Hematopoietic multipotent progenitor cell treated with erythropoietin and hydrocortisone succinate and interleukin-3 and kit ligand, for 8 days (in vitro differentiated cells): ENCODE measurements at regions not wholly inside any gene's neighbourhood (a gene's known extent, or its start where the extent isn't known, plus 50 kb on each side); places are given as distances from the start of the nearest gene placed in this dataset.
A peak's percentile ranks its signal among the peaks of the same experiment; 100 is the strongest.

ENCODE experiments used
- DNase-seq: peaks from one replicate; pipeline ENCODE4 v3.0.0-alpha.2; 2015

DNA sequence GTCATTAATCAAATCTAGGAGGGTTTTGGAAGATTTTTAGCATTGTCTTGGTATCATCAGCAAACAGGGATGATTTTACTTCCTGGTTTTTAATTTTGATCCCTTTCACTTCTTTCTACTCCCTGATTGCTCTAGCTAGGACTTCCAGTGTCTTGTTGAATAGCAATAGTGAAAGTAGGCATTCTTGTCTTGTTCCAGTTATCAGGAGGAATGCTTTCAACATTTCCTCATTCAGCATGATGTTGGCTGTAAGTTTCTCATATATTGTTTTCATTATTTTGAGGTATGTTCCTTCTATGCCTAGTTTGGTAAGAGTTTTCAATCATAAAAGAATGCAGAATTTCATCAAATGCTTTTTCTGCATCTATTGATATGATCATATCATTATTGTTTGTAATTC, 244.2 kb upstream of the CLEC14A start:
- no peak for DNase-seq

DNA sequence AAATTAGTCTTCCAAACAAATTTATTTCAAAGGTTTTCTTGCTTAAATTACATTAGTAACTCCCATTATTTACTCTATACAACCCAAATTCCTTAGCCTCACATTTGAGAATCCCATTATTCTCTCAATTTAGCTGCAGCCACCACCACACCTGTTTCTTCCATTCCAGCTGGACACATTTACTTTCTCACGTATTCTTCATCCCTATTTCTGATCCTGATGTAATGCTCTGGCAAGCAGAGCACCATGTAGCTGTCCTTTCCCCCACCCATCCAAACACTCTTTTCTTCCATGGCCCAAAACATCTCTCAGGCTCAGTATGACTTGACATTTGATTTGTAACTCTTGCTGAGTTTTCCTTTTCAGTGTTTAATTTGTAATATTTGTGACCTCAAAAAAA, 240.2 kb upstream of the CLEC14A start:
- no peak for DNase-seq

DNA sequence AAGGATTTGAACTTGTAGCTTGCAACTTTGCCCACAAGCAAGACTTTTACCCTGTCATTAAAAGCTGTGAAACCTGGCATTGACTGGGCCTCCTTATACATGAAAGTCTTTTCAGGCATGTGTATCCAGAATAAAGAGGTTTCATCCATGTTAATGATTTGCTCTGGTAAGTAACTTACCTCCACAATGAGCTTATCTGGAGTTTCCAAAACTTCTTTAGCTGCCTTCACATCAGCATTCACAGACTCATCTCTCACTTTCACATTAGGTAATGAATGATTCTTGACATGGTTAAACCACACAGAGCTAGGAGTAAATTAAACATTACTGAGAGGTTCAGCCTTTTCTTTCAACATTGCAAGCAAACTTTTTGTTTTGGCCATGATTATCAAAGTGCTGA, 234.4 kb upstream of the CLEC14A start:
- DNase-seq: no peak

DNA sequence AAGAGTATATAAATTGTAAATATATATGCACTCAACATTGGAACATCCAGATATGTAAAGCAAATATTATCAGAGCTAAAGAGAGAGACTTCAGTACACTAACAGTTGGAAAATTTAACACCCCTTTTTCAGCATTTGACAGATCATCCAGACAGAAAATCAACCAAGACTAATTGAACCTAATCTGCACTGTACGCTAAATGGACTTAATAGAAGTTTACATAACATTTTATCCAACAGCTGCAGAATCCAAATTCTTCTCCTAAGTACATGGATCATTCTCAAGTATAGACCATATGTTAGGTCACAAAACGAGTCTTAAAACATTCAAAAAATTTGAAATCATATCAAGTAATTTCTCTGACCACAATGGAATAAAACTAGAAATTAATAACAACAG, 229.1 kb upstream of the CLEC14A start:
- DNase-seq: no peak

DNA sequence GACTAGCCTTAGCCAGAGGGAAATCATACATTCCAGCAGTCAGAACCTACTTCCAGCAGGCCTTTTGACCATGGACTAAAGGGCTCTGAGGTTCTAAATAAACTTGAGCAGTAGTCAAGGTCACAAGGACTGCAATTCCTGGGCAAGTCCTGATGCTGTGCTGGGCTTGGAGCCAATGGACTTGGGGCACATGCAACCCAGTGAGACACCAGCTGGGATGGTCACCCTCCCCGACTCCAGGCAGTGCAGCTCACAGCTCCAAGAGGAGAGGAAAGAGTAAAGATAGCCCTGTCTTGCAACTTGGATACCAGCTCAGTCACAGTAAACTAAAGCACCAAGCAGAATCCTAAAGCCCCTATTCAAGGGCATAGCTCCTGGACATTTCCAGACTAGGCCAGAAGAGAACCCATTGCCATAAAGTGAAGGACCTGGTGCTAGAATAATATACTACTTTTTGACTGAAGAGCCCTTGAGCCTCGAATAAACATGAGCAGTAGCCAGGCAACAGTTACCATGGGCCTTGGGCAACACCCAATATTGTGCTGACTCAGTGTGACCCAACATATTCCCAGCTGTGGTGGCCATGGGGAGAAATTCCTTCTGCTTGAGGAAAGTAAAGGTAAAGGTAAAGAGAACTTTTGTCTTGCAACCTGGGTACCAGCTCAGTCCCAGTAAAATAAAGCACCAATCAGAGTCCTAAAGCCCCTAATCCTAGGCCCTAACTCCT, 226.2 kb upstream of the CLEC14A start:
- no peak for DNase-seq

DNA sequence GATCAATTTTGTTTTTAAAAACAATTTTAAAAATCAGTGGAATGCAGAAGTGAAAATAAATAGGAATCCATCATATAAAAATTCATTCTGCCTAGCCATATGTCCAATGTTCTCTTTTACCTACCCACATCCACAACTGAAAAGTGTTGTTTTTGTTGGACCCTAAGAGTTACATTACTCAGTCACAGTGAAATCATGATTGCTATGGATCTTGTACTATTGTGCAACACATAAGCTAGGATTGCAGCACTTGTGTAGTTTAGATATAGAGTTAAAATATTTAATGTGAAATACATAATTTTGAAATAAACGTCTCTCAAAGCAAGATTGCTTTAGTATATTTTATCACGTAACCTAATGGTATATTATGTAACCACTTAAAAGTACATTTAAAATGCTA, 213.3 kb upstream of the CLEC14A start:
- DNase-seq: no peak

DNA sequence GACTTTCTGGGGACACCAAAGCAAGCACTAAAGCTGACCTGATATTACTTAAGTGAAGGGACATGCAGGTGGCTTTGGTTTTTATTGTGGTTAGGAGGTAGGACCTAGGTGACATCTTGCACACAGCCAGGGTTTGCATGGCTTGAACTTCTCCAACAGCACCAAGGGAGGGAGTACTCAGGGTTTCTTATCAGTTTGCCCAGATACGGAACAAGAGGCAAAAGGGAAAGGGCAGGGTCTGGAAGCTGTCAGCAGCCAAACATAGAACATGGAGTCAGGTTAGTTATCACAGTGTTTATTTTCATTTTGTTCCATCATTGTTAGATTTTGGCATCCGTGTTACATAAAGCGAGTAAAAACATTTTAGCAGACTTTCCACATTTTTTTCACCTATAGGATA, 186.3 kb upstream of the CLEC14A start:
- peak; percentile 22 for DNase-seq

DNA sequence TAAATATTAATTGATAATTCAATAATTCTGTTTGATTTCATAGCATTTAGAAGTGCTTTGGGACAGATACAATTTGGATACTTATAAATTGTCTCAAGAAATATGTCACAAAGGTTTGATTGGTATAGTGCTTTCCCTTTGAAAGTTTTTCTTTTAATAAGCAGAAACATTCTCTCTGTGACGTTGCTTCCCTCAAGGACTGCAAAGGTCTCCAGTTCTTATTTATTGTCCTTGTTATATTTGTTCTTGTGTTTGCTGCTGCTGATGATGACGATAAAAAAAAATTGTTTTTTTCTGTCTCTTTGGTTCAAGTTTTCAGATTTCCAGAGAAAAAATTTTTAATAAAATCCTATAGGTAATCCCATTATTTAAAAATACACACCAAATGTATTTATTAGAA, 176.3 kb upstream of the CLEC14A start:
- DNase-seq: no peak

DNA sequence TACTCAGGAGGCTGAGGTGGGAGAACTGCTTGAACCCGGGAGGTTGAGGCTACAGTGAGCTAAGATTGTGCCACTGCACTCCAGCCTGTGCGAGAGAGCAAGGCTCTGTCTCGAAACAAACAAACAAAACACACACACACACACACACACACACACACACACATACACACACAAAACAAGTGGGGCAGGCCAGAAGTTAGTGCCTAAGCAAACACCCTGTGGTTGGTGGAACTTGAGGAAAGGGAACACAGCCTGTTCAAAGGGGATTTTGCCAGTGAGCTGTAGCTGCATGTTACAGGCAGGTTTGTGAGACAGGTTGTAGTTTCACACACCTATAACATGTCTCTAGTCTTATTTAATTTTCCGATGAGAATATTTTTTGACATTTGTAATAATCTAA, 175.3 kb upstream of the CLEC14A start:
- no peak for DNase-seq

DNA sequence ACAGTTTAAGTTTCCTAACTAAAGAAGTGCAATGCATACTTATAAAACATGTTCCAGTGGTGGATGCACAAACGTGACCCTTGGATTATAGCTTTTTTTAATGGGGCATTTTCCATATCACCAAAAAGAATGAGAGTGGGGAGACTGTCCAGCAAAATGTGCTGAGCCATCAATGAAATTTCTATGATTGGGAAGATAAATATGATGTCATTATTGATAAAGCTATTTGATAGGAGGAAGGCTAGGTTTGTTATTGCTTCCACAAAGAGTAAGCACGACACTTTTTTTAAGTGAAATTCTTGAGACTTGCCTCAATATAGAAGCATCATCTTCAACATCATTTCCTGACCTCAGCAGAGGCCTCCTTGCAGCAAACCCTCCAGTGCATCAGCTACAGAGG, 174.6 kb upstream of the CLEC14A start:
- DNase-seq: no peak

DNA sequence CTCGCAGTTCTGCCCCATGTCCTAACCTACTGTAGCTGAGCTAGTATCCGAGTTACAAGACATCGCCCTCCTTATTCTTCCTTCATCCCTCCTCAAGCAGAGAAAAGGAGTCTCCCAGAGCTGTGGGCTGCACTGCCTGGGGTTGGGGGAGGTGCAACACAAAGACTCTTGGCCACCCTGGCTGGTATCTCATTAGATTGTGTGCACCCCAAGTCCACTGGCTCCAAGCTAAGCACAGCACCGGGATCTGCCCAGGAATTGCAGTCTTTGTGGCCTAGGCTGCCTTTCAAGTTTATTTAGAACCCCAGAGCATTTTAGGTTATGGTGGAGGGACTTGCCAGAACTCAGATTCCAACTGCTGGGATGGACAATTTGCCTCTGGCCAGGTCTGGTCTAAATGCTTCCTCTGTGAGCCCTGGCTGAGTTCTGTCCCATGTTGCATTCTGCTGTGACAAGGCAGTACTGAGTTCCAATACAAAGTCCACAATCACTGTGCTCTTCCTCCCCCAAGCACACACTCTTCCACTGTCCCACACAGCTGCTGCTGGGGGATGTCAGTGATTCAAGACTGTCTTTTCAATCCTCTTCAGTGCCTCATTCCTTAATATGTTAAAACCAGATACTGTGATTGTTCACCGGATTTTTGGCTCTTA, 169.6 kb upstream of the CLEC14A start:
- no peak for DNase-seq

DNA sequence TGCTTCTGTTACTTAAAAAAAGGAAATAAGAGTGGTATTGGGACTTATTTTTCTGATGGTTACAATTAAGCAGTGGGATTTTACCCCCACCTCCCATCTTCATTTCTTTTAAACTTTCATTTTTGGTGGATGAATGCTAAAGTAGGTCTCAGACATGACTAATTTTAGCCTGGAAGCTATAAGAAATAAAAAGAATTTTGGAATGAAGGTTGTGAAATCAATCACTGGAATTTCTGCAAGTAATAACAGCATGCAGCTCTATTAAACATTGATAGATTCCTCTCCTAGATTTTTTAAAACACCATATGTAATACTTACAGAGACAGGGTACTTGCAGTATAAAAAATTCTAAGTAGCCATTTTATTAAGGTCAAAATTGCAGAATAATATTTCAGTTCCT, 164.2 kb upstream of the CLEC14A start:
- no peak for DNase-seq

DNA sequence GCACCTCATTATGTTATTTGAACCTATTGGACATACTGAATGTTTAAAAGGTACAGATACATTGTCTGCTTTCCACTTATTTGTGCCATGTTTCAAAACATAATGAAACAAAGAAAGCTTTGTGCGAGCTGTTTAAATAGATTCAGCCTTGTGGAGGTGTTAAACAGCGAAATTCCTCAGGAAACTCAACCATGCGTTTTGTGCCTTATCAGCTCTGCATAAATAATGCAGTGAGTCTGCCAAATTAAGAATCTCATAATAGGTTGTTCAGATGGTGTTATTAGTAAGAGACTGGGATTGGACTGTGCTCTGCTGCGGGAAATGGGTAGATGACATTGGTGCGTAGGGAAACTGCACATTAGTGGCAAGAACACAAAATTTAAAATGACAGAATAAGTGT, 163.7 kb upstream of the CLEC14A start:
- no peak for DNase-seq

DNA sequence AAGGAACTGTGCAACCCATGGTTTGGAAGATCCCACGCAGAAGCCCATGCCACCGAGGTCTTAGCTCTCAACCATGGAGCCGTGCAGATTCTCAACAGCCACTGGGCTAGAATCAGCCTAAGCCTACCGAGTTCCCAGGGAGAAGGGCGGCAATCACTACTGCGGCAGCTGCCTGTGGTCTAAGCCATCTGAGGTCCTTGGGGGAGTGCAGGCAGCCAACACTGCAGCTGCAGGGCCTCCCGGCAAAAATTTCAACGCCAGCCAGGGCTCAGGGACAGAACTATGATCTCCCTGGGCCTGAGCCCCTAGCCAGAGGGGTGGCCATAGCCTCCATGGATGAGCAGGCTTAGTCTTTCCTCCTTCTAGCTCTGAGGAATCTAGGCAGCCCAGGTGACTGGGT, 156.8 kb upstream of the CLEC14A start:
- no peak for DNase-seq

DNA sequence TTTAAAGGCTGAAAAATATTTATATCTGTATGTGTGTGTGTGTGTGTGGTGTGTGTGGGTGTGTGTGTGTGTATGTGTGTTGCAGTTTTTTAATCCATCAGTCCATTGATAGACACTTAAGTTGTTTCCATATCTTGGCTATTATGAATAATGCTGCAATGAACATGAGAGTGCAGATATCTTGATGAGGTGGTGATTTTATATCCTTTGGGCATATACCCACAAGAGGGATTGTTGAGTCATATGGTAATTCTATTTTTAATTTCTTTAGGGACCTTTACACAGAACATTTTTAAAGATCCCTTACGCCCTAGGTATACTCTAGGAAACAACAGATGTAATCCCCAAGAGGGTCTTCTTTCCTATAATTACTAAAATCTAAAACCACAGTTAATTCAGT, 154.5 kb upstream of the CLEC14A start:
- no peak for DNase-seq

DNA sequence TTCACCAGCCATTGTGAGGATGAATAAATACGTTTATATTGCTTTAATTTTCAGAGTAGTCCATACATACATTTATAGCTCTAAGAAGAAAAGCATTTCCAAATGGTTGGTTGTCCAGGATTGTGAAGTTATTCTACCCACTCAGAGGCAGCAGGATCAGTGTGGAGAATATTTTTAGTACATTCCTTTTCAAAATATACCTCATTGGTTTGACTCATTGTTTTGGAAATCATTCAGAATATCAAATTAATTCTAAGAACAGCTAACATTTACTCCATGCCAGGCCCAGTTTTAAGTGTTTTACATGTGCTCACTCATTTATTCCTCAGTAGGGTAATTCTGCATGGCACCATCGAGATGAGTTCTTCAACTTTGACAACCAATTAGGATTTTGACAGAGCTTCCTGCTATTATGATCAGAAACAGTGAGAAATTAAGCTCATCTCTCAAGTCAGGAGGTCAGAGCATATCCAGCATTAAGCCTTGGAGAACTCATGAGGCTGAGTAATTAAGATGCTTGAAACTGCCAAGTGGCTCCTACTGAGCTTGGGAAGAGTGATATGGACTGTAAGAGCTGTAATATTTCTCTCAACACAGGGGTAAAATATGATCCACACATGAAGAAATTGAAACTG, 153.3 kb upstream of the CLEC14A start:
- DNase-seq: no peak

DNA sequence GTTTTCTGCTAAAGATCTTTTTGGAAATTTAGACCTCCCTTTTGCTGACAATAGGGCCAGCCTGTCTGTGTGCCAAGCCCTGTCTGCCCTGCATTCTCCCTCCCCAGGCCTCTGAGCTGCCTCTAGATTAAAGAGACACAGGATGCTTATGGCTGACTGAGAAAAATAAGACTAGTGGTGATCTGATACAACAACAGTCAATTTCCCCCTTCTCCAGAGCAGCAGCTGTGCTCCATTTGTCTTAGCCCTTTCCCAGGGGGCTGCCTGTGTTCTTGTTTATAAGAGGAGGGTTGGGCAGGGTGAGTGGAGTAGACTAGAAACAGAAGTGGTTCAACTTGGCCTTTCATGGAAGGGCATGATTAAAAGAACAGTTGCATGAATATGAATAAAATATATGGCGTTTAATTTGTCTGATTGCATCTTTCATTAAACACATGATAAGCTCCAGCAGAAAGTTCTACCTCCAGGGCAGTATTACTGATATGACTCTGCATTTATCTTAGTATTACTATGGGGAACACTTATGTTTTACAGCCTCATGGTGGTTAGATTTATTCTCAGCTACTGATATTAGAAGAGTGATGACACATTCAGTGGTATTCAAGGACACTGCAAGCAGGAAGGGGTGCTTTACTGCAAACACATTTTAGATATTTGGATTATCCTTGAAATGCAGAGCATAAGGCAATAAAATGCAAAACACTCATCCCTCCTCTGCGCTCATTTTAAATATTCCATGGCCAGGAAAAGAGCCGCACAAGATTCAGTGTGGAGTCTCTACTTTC, 150.2 kb upstream of the CLEC14A start:
- DNase-seq: no peak

DNA sequence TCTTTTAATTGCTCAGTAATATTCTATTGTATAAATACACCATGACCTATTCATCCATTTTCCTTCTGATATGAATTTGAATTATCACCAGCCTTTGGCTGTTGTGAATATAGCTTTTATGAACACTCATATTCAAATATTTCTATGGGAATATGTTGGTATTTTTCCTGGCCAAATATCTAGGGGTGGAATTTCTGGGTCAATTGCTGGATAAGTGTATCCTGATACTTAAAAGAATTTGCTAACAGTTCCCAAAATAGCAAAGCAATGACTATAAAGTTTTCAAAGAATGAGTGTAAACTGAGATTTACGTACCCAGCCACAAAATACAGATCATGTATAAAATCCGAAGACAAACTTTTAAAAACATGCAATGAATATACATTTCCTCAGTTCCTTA, 148.7 kb upstream of the CLEC14A start:
- no peak for DNase-seq

DNA sequence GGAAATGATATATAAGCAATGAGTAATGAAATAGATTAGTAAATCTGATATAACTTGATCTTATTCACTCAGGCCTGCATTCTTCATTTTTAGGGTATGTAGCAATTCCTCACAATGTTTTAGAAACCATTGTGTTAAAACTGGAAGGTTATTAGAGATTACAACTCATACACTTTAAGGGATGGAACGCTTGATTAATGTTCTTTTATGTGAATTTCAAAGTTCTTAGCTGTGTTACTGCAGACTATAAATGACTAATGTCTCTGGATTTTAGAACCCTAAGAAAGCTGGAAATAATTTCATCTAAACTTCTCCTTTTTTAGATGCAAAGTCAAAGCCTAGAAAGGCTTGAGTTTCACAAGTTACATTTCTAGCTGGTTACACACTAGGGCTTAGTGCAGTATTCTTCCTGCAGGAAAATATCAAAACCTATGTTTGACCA, 148.2 kb upstream of the CLEC14A start:
- no peak for DNase-seq

DNA sequence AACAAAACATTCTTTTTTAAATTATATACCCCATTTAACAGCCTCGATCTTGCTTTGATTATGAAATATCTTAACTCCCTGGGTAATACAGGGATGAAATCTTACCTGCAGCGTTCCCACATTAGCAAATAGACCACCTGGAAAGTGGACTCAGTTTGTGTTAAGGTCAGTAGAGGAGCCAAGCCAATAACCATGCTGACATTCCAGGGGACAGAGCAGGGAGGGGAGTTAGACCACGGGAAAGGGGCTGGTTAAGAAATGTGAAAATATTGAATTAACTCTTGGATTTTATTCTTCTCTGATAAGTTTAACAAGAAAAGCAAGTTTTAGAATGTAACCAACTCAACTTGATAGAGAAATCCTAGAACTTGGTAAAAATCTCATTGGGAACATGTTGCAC, 144.9 kb upstream of the CLEC14A start:
- DNase-seq: no peak

DNA sequence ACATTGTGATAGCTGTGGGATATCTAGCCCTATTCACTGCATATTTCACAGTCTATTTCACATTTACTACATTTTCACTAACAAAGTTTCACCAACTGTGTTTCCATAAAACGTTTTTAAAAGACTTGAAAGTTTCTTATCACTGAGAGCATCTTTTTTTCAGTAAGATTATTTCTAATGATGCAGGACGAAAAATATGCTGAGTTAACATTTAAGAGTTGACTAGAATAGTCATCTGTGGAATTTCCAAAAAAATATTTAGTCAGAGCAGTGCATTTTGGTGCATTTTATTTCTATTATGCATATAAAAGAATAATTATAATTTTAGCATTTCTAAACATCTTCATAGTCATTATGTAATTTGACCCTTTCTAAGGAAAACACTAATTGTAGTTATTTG, 143.8 kb upstream of the CLEC14A start:
- DNase-seq: no peak

DNA sequence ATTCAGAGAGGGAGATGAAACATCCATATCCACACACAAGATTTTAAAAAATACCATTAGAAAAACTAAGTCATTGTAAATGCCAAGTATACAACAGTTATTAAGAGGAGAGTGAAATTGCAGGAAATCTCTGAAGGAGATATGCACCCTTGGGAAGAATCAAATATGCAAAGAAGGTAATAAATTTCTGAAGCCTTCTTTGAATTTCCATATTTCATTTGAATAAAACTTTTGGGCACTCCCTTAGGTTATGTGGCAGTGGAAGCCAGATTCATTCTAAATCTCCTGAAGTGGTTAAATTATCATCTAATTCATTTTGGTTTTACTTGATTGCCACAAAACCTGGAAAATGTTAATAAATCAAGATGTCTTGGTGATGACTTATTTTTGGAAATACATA, 138.9 kb upstream of the CLEC14A start:
- no peak for DNase-seq

DNA sequence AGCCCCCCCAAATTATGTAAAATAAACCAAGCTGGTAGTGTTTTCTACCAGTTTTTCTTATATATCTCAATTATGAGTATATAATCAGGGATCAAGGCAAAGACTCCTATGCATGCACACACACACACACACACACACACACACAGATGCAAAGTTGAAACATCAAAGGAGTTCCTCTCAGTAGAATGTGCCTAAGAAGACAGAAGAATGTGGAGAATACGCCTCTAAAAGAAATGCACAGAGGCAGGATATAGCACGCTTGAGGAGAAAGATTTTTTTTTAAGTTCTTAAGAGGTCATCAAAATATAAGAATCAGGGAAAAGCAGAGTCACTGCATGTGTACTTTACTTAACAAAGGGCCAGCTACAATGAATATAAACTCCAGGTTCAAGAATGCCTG, 138.2 kb upstream of the CLEC14A start:
- no peak for DNase-seq

DNA sequence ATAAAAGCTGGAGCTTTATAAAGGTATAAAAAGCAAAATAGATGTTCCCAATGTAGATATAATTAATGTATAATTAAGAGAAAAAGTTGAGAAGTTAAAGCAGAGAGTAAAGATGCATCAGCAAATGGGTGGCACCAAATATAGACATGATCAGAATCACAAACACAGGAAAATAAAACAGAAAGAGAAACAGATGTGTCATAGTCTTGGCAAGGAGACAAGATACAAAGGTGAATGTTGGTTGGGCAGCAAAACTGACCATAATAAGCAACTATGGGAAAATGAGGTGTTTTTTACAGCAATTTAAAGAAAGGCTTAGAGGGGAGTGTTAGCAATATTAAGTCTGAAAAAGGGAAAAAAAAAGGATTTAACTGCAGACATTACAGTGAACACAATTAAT, 135.4 kb upstream of the CLEC14A start:
- DNase-seq: no peak
